Omental fat pad (tissue), 3 donors: ENCODE measurements at regions not wholly inside any gene's neighbourhood (a gene's known extent, or its start where the extent isn't known, plus 50 kb on each side); places are given as distances from the start of the nearest gene placed in this dataset.

ENCODE experiments used
- ATAC-seq: fragments of 150-250 bp; one replicate; pipeline ENCODE4 v1.9.1; 2016; ENCODE audit warnings: mild to moderate bottlenecking, moderate library complexity; ENCODE audit not compliant: low FRiP score
- DNase-seq: peaks from one replicate; pipeline ENCODE4 v3.0.0-alpha.2; 2019; ENCODE audit warnings: low spot score
- CTCF ChIP-seq, 3 donors: fragments of 450-650 bp; IDR thresholded peaks; one replicate each; pipeline ENCODE4 v1.5.1; 2016 to 2017; ENCODE audit warnings: antibody characterized with exemption in 3 of 3, mild to moderate bottlenecking in 3 of 3, moderate library complexity in 2 of 3

- TF ChIP-seq CTCF (IDR thresholded peaks at IDR 0.05), result no peak
- ATAC-seq, result no peak
- DNase-seq, result no peak
Observed at GRCh38 chr7:69451715-69452114, 146.6 kb upstream of the AUTS2 start.

GRCh38 chr7:69452797-69453196, 145.5 kb upstream of the AUTS2 start:
- DNase-seq, result no peak
- no peak for ATAC-seq
- no peak for TF ChIP-seq CTCF (IDR thresholded peaks at IDR 0.05)

DNA sequence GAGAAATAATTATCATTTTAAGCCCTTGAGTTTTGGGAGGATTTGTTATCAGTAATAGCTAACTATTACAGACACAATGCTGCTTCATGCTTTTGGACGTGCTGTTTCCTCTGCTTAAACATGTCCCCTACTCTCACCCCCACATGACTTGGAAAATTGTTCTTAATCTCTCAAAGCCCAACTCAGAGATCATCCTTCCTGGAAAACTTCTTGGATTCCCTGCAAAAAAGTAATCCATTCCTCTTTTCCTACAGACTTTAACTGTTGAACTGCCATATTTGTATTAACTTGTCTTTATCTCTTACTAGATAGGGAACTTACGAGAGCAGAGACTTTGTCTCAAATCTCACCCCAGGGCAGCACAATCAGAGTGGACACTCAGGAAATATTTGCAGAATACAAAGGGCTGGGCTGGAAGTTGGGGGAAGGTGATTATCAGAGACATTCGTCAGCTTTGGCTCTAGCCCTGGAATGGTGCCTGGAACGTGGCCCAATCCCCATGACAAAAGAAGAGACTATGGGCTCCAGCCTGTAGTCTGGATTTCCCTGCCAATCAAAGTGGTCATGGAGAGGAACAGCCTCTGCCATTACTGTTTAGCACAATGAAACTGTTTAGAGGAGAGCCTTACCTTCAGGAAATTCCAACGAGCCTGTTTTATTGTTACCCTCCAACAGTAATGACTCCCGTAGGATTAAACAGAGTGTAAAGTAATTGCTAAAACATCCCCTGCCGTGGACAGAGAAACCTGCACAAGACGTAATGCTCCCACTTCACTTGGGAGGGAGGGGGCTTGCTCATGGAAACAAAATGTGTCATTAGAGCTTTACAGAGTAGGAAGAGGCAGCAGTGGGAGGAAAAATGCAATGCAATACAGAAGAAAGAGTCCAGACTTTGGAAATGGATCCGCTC, 140.4 kb upstream of the AUTS2 start:
- DNase-seq (no peak), ATAC-seq (no peak)
- no peak for TF ChIP-seq CTCF (IDR thresholded peaks at IDR 0.05)

DNA sequence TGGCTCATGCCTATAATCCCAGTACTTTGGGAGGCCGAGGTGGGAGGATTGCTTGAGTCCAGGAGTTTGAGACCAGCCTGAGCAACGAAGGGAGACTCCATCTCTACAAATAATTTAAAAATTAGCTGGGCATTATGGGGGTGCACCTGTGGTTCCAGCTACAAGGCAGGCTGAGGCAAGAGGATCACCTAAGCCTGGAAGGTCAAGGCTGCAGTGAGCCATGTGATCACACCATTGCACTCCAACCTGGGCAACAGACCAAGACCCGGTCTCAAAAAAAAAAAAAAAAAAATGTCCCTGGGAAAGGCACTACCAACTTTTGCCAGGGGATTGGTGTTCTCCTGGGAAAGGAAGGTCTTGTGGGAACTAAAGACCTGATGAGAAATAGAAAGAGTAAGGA, 134.2 kb upstream of the AUTS2 start:
- no peak for ATAC-seq
- no peak for DNase-seq
- TF ChIP-seq CTCF (IDR thresholded peaks at IDR 0.05), result no peak

DNA sequence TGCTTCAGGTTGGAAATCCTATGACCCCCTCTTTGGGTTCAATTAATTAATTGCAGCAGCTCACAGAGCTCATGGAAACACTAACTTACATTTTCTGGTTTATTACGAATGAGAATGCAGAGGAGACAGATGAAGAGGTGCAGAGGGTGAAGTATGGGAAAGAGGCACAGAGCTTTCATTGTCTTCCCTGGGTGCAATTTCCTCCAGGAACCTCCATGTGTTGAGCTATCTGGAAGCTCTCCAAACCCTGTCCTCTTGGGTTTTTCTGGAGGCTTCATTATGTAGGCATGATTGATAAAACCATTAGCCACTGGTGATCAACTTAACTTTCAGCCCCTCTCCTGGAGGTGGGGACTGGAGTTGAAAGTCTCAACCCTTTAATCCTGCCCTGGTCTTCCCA, 133.0 kb upstream of the AUTS2 start:
- ATAC-seq, result no peak
- TF ChIP-seq CTCF (IDR thresholded peaks at IDR 0.05), result no peak

DNA sequence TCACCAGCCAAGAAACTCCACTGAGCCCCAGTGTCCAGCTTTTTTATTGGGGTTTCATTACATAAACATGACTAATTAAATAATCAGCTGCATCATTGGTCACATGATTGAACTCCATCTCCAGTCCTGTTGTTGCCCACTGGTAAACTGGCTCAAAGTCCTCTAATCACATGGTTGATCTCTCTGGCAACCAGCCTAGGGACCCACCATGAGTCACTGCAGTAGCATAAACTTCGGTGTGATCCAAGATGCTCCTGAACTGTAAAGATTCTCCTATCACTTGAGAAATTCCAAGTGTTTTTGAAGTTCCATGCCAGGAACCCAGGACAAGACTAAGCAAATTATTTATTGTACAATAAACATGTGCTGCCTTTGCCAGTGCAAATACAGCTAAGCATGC, 130.4 kb upstream of the AUTS2 start:
- TF ChIP-seq CTCF (IDR thresholded peaks at IDR 0.05), result no peak
- no peak for ATAC-seq
- no peak for DNase-seq

More for the DNA sequence above, 133.0 kb upstream of the AUTS2 start:
- DNase-seq, result no peak

DNA sequence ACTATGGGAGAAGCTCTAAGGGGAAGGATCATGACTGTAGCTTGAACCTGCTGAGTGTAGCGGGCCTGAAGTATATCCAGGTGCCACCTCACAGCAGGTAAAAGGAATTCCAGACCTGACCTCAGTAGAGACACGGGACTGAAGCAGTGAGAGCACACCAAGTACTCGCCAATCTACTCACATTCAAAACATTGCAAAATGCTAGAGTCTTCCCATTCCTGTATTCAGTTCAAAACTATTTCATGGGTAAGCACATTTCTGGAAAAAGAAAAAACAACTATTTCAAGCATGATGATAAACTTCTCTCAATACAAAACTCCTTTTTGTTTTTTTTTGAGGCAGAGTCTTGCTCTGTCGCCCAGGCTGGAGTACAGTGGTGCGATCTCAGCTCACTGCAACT, 121.9 kb upstream of the AUTS2 start:
- ATAC-seq (peak; percentile 88), DNase-seq (no peak)
- TF ChIP-seq CTCF (IDR thresholded peaks at IDR 0.05), result no peak
